Raji (cell line): ENCODE measurements at regions not wholly inside any gene's neighbourhood (a gene's known extent, or its start where the extent isn't known, plus 50 kb on each side); places are given as distances from the start of the nearest gene placed in this dataset.

Source experiments
- POLR2A ChIP-seq: IDR thresholded peaks from 2 replicates; pipeline ENCODE4 v1.6.1; 2011; ENCODE audit warnings: low read depth, low read length, control low read depth; ENCODE audit not compliant: insufficient read depth

DNA sequence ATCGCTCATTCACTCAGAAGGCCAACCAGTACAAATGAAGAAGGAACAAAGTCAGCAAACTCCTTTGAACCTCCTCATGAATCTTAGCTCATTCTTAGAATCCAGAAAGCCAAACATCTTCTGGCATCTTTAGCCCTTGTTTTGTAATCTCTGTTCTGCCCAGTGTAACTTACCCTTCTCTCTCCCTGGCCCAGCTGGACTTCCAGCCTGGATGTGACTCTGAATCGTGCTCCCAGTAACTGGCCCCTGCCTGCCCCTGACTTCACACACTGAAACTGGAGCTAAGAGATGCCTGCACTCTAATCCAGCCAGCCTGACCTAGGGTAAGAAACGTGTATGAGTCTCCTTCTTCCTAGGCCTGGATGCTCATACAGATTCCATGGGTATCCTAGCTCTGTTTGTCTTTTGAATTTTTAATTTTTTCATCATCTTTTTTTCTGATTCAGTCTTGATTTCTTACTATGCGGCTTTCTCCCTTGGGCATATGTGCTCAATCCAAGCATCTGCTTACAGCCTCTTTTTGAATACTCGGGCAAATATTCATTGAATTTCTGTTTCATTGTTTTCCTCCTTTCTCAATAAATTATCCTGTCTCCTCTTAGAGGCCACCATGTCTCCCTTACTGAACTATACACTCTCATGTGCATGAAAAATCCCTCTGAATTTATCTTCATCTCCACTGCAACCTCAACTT is 845.6 kb upstream of the AUTS2 start:
- TF ChIP-seq POLR2A: no peak

DNA sequence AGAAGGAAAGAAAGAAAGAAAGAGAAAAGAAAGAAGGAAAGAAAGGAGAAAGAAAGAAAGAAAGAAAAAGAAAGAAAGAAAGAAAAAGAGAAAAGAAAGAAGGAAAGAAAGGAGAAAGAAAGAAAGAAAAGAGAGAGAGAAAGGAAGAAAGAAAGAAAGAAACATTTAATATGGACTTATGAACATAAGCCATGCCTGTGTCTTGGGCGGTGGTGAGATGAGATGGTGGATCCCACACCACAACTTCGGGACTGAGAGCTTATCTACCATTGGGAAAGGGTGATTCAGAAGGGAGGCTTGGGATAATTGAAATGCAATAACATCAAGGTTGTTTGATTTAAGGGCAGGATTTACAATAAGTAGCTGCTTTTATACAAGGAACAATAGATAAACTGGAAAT is 843.9 kb upstream of the AUTS2 start:
- TF ChIP-seq POLR2A: no peak

DNA sequence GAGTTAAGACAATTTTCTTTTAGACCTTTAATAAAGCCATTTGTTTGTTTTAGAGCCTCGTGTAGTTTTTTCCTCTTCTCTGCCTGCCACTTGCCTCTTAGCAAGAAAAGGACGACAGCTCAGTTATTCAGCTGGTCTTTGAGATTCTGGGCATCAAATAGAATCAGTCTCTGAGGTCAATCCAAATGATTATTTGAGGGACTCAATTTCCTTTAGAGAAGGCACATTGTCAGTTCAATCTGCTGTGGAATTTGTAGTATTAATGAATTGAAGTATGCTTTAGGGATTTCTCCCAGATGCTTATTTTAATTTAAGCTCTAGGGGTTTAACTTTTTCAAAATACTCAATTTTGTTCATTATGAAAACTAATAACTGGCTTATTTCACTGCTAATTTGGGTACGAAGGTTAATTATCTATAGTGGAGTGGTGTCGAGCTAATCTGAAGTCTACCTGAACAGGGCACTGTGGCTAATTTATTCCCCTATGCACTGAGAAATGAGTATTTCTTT is 841.2 kb upstream of the AUTS2 start:
- no peak for TF ChIP-seq POLR2A

DNA sequence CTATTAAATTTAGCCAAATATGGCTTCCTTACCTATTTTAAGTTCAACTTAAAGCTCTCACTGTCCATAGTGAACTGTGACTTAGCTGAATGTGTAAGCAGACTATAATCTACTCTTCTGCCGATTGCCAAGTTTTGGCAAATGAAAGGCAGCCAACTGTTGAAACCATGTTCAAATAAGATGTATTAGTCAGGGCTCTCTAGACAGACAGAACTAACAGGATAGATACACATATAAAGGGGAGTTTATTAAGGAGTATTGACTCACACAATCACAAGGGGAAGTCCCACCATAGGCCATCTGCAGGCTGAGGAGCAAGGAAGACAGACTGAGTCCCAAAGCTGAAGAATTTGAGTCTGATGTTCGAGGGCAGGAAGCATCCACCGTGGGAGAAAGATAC is 837.7 kb upstream of the AUTS2 start:
- no peak for TF ChIP-seq POLR2A

DNA sequence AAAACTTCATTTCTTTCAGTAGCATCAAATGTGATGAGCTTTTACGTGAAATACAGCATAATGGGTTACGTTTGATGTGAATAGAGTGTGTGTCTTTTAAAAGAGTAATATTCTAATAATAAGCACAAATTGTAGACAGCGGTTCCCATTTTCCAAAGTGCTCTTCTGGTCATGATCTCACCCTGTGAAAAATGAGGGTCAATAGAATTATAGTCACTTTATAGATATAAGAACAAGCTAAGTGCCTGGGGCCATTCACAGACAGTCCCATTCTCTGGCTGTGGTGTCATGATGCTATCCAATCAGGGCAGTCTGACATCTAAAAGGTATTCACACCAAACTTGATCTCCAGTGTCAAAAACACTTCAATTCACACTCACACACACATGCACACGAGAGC is 830.8 kb upstream of the AUTS2 start:
- no peak for TF ChIP-seq POLR2A

DNA sequence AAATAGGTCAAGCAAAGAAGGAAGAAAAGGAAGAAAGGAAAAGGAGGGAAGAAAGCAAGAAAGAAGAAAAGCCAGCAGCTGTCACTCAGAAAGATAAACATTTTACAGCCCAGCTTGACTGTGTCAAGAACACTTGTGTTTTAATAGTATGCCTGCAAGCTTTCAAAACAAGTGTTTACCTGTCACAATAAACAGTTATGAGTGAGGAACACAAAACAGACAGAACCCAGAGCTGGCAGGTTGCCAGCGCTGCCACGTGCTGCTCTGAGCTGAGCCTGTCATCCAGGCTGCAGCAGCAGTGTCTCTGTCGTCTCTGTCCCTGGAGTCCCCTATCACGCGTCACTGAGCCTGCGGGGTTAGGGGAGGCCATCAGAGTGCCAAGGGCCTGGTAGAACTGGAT is 827.6 kb upstream of the AUTS2 start:
- no peak for TF ChIP-seq POLR2A

DNA sequence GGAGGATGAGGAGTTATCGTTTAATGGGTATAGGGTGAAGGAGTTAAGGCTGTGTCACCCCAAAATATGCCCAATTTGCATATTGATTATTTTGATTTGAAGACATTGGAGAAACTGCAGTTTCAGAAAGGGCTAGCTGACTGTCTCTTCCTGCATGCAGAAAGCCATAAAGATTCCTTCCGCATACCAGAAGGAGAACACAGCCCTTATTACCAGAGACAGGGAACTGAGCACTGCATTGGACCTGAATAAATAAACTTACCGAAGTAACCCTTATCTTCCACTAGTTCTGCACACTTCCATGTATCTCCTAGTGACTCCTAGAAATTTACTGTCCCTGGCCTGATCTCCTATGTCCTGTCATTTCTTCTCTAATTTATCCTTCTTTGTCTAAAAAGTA is 821.9 kb upstream of the AUTS2 start:
- no peak for TF ChIP-seq POLR2A

DNA sequence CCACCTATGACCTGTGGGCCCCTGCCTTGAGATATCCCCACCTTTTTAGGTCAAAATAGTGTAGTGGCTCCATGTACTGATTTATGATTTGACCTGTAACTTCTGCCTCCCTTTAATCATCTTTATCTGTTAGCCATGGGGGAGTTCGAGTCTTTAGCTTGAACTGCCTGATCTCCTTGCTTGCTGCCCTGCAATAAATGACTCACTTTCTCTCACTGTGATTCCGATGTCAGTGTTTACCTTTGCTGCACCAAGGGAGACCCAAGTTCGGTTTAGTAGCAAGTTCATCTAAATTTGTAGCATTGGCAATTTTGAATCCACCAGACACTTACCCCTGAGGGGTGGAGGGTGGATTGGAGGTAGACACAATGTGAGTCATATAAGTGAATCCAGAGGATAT is 814.6 kb upstream of the AUTS2 start:
- no peak for TF ChIP-seq POLR2A

DNA sequence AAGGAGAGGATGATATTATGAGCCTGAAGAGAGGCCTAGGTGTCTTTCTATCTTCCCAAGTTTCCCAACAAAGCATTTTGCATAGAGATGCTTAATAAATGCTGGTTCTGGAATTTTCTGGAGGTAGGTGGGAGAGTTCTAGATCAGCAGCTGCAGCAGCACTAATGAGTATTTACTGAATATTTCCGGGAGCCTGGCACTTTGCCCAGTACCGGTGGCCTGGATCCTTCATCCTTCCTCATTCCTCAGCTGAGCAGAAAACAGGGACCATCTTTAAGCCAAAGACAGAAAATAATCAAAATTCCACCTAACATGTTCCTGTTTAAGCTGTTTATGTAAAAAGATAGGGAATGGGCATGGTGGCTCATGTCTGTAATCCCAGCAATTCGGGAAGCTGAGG is 813.2 kb upstream of the AUTS2 start:
- no peak for TF ChIP-seq POLR2A

DNA sequence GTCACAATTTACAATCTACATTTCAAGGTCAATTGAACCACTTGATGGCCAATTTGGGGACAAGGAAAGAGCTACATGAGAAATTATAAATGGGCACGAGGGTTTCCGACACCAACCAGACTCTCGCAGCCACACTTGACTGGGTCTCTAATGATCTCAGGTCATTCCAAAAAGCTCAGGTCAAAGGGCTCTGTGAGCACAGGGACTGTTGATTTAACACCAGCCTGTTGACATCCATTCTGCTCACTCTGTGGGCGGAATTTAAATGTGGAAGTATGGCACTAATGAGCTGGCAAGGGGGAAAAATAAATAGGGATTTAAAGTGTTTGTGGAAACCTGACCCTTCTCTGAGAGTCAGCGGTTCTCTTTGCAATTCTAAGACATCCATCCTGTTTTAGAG is 810.7 kb upstream of the AUTS2 start:
- no peak for TF ChIP-seq POLR2A

DNA sequence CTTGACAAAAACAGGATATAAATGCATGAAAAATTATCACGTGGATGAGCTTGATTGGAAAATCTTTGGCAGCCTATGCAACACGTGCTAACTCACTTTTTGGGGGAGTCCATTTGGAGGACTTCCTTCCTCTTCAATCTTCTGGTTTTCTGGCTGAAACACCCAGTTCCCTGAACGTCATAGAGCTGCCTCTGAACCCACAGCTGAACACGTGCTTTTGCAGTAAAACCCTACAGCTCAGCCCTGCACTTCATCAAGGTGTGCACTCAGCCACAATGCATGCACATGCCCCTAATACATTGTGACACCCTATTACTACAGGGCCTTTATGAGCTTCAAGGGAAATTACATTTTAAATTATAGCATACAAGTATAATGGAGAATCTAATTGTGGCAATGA is 808.7 kb upstream of the AUTS2 start:
- no peak for TF ChIP-seq POLR2A

DNA sequence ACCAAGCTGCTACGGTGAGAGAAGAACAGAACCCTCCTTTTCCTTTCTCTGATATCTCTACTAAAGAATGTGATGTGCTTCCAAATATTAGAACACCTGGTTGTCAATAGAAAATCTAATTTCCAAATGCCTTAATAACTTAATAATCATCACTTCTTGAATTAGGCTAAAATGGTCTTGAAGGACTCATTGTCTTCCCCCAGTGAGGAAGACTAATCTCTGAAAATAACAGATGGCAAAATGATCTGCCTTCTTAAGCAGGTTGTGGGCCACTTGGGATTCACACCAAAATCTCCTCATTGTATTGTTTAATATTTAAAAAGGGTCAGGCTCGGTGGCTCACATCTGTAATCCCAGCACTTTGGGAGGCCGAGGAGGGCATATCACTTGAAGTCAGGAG is 805.9 kb upstream of the AUTS2 start:
- no peak for TF ChIP-seq POLR2A

DNA sequence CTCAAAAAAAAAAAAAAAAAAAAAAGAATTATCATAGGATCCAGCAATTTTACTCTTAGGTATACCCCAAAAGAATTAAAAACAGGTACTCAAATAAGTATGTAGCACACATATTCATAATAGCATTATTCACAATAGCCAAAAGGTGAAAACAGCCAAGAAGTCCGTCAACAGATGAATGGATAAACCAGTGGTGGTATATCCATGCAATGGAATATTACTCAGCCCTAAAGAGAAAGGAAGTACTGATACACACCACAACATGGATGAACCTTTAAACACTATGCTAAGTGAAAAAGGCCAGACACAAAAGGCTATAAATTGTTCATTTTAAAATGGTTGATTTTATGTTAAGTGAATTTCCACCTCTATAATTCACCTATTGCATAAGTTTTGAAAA is 804.8 kb upstream of the AUTS2 start:
- TF ChIP-seq POLR2A: no peak

DNA sequence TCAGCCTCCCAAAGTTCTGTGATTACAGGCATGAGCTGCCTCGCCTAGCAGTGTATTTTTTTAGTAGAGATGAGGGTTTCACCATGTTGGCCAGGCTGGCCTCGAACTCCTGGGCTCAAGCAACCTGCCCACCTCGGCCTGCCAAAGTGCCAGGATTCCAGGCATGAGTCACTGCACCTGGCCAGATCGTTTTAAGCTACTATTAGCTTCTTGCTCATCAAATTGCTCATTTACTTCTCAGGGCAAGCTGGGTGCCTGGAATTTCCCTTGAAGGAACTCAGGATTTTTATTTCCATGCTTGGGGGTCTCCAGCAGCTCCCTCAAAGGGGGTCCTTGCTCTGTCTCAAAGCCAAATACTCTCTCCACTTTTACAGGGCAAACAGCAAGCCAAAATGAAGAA is 798.0 kb upstream of the AUTS2 start:
- TF ChIP-seq POLR2A: no peak

DNA sequence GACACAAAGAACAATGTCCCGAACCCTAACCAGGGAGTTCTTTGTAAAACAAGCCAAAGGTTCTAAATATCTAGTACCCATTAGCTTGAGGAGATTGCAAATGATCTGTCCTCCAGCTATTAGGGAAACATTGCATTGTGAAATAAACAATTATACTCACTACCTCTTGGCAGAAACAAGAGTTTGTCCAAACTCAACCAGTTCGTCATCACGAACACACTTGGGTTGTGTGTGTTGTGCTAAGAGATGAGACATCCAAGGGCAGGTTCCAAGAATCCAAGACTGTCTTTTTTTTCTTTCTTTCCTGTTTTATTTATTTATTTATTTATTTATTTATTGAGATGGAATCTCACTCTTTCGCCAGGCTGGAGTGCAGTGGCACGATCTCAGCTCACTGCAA is 793.1 kb upstream of the AUTS2 start:
- no peak for TF ChIP-seq POLR2A

DNA sequence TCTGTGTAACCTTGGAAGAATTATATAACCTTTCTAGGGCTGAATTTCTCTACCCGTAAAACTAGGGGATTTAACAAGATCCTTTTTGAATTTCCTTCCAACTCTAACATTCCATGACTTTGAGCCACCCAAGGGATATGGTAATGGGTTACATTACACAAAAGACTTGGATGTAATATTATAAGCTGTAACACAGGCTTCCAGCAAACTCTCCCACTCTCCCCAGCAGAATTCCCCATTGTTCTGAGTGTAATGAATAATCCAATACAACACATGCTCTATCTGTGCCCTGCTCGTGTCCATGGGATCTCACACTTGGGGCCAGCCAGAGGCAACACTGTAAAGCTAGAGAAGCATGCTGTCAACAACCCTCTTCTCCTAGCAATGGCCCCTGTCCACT is 790.6 kb upstream of the AUTS2 start:
- no peak for TF ChIP-seq POLR2A

DNA sequence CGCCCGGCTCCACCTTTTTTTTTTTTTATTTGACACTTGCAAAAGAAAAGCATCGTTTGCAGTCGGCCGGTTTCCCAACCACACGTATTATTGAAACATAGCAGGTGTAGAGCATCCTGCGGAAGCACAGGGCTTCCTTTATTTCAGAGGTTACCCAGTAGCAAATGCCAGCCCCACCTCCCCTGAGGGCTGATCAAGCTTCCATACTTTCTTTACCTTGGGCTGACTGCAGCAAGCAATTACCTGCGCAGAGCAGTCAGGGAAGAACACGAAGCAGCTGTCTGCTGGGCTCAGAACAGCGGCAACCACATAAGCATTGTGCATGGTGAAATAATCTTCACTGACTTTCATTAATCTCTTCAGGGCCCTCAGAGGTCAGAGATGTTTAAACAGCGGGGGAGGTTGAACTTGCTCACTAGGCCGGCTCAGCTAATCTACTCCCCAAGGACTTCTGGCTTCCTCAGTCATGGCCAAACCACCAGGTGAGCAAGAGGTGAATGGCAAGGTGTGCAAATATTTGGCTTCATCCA is 784.7 kb upstream of the AUTS2 start:
- no peak for TF ChIP-seq POLR2A
